ENCODE measurements at regions not wholly inside any gene's neighbourhood (a gene's known extent, or its start where the extent isn't known, plus 50 kb on each side); places are given as distances from the start of the nearest gene placed in this dataset.
"Not testable (repeated sequence)": the region's sequence is repeated elsewhere in the genome, so short reads cannot be mapped to it uniquely, and the experiment has no call there.

GRCh38 chr14:105950364-105950892, 424.0 kb downstream of the TMEM121 start:
- TF ChIP-seq CTCF, EP300, POLR2A, POLR2AphosphoS5 (IDR thresholded peaks at IDR 0.05): not testable (repeated sequence)
